HepG2 (cell line): ENCODE measurements at regions not wholly inside any gene's neighbourhood (a gene's known extent, or its start where the extent isn't known, plus 50 kb on each side); places are given as distances from the start of the nearest gene placed in this dataset.
"Not testable (repeated sequence)": the region's sequence is repeated elsewhere in the genome, so short reads cannot be mapped to it uniquely, and the experiment has no call there.

Source experiments
- MED1 ChIP-seq: sonication (generic); formaldehyde crosslinking; IDR thresholded peaks from 2 replicates; pipeline ENCODE4 v1.4.0; 2020; ENCODE audit warnings: missing genetic modification reagents
- MXI1 ChIP-seq: IDR thresholded peaks from 3 replicates; pipeline ENCODE4 v1.6.1; 2012; ENCODE audit warnings: low read depth, low read length, inconsistent platforms, borderline replicate concordance
- PHF21A ChIP-seq: sonication (generic); formaldehyde crosslinking; IDR thresholded peaks from 2 replicates; pipeline ENCODE4 v1.5.0; 2020; ENCODE audit warnings: mild to moderate bottlenecking, missing genetic modification reagents
- ZBTB1 ChIP-seq: sonication (generic); formaldehyde crosslinking; IDR thresholded peaks from 2 replicates; pipeline ENCODE4 v1.4.0; 2020; ENCODE audit warnings: missing genetic modification reagents, borderline replicate concordance
- ZFYVE20 ChIP-seq: sonication (generic); formaldehyde crosslinking; IDR thresholded peaks from 2 replicates; pipeline ENCODE4 v1.8.0; 2023; ENCODE audit warnings: low read depth, mild to moderate bottlenecking, moderate library complexity, missing genetic modification reagents, borderline replicate concordance
- ZNF205 ChIP-seq: IDR thresholded peaks from 2 replicates; pipeline ENCODE4 v1.6.1; 2018; ENCODE audit warnings: missing biosample characterization, missing genetic modification reagents
- ZZZ3 ChIP-seq: sonication (generic); formaldehyde crosslinking; IDR thresholded peaks from 2 replicates; pipeline ENCODE4 v1.4.0; 2020; ENCODE audit warnings: missing genetic modification reagents, mild to moderate bottlenecking, borderline replicate concordance

GRCh38 chr2:110339126-110339525 lies 126.8 kb upstream of the MTLN start:
- not testable (repeated sequence) for TF ChIP-seq MED1; MXI1; ZBTB1 (CRISPR knock-in tag); ZNF205; ZFYVE20; PHF21A; ZZZ3 (CRISPR knock-in tag)
